ENCODE measurements at regions not wholly inside any gene's neighbourhood (a gene's known extent, or its start where the extent isn't known, plus 50 kb on each side); places are given as distances from the start of the nearest gene placed in this dataset.

GRCh38 chr2:153388246-153388645 lies 90.3 kb downstream of the RPRM start:
- H3K4me3 ChIP-seq (ENCODE audit: low read length), result no peak overlapping the region
- H3K27me3 ChIP-seq (ENCODE audit: insufficient read depth, low read length), result no peaks in the 10 kb centered on the region
- peaks cover 4% of the 10 kb centered on the region; the same call in 1 of the 2 replicates for H3K9me3 ChIP-seq (ENCODE audit: insufficient read depth, low read depth, low read length)
- H3K4me1 ChIP-seq (ENCODE audit: insufficient read depth, low read length), result peaks cover 22% of the 10 kb centered on the region
- 58% methylated on average over 1 of the region's 1 CpG for WGBS
- H3K9ac ChIP-seq (ENCODE audit: low read depth, low read length), result no peak overlapping the region
- H3K27ac ChIP-seq (ENCODE audit: low read depth, low read length), result no peak overlapping the region
- H3K36me3 ChIP-seq (ENCODE audit: insufficient read depth, low read length), result no peaks in the 10 kb centered on the region

DNA sequence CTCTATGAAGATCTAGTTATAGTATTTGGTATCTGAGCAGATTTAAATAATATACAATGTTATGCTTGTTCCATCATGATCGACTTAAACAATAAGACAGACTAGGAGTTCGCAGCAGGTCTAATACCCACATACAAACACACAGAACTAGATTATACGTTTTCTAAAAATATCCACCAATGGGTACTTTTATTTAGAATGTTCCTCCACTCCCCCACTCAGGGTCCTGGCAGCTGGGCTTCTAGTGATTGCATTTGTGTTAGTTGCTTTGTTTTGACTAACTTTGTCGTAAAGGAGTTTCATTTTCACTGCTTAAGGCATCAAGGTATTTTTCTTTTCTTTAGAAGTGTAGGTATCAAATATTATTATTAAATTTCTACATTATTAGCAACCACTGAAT lies 91.4 kb downstream of the RPRM start:
- H3K27me3 ChIP-seq (ENCODE audit: insufficient read depth, low read length), result no peaks in the 10 kb centered on the region
- 94% methylated on average over 4 of the region's 4 CpGs for WGBS
- no peak overlapping the region for H3K4me3 ChIP-seq (ENCODE audit: low read length)
- peaks cover 22% of the 10 kb centered on the region for H3K4me1 ChIP-seq (ENCODE audit: insufficient read depth, low read length)
- no peaks in the 10 kb centered on the region for H3K36me3 ChIP-seq (ENCODE audit: insufficient read depth, low read length)
- peaks cover 4% of the 10 kb centered on the region; the same call in 1 of the 2 replicates for H3K9me3 ChIP-seq (ENCODE audit: insufficient read depth, low read depth, low read length)
- H3K27ac ChIP-seq (ENCODE audit: low read depth, low read length), result no peak overlapping the region
- H3K9ac ChIP-seq (ENCODE audit: low read depth, low read length), result no peak overlapping the region

DNA sequence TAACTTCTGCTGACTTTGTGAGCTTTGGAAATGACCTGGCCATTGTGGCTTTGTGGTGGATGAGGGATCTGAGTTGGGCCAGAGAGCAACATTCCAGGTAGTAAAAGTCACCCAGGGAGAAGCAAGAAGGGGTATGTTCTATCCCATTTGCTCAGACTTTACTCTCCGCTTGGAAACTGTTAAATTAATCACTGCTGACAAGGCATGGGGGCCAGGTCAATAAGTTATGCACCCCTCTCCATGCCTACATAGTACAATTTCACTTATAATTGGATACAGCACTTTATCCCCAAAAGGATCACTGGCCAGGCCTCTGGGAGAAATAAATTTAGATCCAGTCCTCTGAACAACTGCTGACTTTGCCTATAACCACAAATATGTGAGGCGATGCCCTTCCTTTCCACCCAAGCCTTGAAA lies 92.1 kb downstream of the RPRM start:
- Histone ChIP-seq H3K4me1 (ENCODE audit: insufficient read depth, low read length) (peaks cover 22% of the 10 kb centered on the region), H3K9ac (ENCODE audit: low read depth, low read length) (no peak overlapping the region), H3K36me3 (ENCODE audit: insufficient read depth, low read length) (no peaks in the 10 kb centered on the region), H3K9me3 (ENCODE audit: insufficient read depth, low read depth, low read length) (peaks cover 4% of the 10 kb centered on the region; the same call in 1 of the 2 replicates), H3K27ac (ENCODE audit: low read depth, low read length) (no peak overlapping the region), H3K4me3 (ENCODE audit: low read length) (no peak overlapping the region), H3K27me3 (ENCODE audit: insufficient read depth, low read length) (no peaks in the 10 kb centered on the region)
- WGBS, result 97% methylated on average over 2 of the region's 2 CpGs

- Histone ChIP-seq H3K27me3 (ENCODE audit: insufficient read depth, low read length) (no peaks in the 10 kb centered on the region), H3K9me3 (ENCODE audit: insufficient read depth, low read depth, low read length) (no peaks in the 10 kb centered on the region), H3K4me3 (ENCODE audit: low read length) (no peak overlapping the region), H3K4me1 (ENCODE audit: insufficient read depth, low read length) (peaks cover 23% of the 10 kb centered on the region), H3K27ac (ENCODE audit: low read depth, low read length) (no peak overlapping the region), H3K9ac (ENCODE audit: low read depth, low read length) (no peak overlapping the region), H3K36me3 (ENCODE audit: insufficient read depth, low read length) (no peaks in the 10 kb centered on the region)
- WGBS, result 80% methylated on average over 1 of the region's 3 CpGs
Measured at GRCh38 chr2:153373510-153374279, 104.9 kb downstream of the RPRM start.

GRCh38 chr2:153360239-153360638 lies 118.3 kb downstream of the RPRM start:
- H3K4me3 ChIP-seq (ENCODE audit: low read length), result no peak overlapping the region
- peaks cover 6% of the 10 kb centered on the region; the same call in 1 of the 2 replicates for H3K4me1 ChIP-seq (ENCODE audit: insufficient read depth, low read length)
- no peak overlapping the region for H3K27ac ChIP-seq (ENCODE audit: low read depth, low read length)
- H3K9ac ChIP-seq (ENCODE audit: low read depth, low read length), result no peak overlapping the region
- H3K9me3 ChIP-seq (ENCODE audit: insufficient read depth, low read depth, low read length), result no peaks in the 10 kb centered on the region
- 82% methylated on average over 3 of the region's 3 CpGs for WGBS
- H3K27me3 ChIP-seq (ENCODE audit: insufficient read depth, low read length), result no peaks in the 10 kb centered on the region
- no peaks in the 10 kb centered on the region for H3K36me3 ChIP-seq (ENCODE audit: insufficient read depth, low read length)

GRCh38 chr2:153354377-153354776 lies 124.2 kb downstream of the RPRM start:
- H3K27ac ChIP-seq (ENCODE audit: low read depth, low read length), result no peak overlapping the region
- peaks cover 4% of the 10 kb centered on the region for H3K4me1 ChIP-seq (ENCODE audit: insufficient read depth, low read length)
- H3K9ac ChIP-seq (ENCODE audit: low read depth, low read length), result no peak overlapping the region
- no peak overlapping the region for H3K4me3 ChIP-seq (ENCODE audit: low read length)
- no peaks in the 10 kb centered on the region for H3K36me3 ChIP-seq (ENCODE audit: insufficient read depth, low read length)
- H3K9me3 ChIP-seq (ENCODE audit: insufficient read depth, low read depth, low read length), result peaks cover 10% of the 10 kb centered on the region; the same call in 1 of the 2 replicates
- no peaks in the 10 kb centered on the region for H3K27me3 ChIP-seq (ENCODE audit: insufficient read depth, low read length)
- 90% methylated on average over 1 of the region's 1 CpG for WGBS

- Histone ChIP-seq H3K36me3 (ENCODE audit: insufficient read depth, low read length) (no peaks in the 10 kb centered on the region), H3K4me3 (ENCODE audit: low read length) (no peak overlapping the region), H3K4me1 (ENCODE audit: insufficient read depth, low read length) (peaks cover 17% of the 10 kb centered on the region; the same call in 1 of the 2 replicates), H3K9me3 (ENCODE audit: insufficient read depth, low read depth, low read length) (peaks cover 10% of the 10 kb centered on the region; the same call in 1 of the 2 replicates), H3K27ac (ENCODE audit: low read depth, low read length) (no peak overlapping the region), H3K27me3 (ENCODE audit: insufficient read depth, low read length) (no peaks in the 10 kb centered on the region), H3K9ac (ENCODE audit: low read depth, low read length) (no peak overlapping the region)
- WGBS, result 92% methylated on average over 4 of the region's 4 CpGs
Measured at GRCh38 chr2:153349603-153350002, 129.0 kb downstream of the RPRM start.

GRCh38 chr2:153347818-153348495 lies 130.6 kb downstream of the RPRM start:
- H3K4me3 ChIP-seq (ENCODE audit: low read length), result no peak overlapping the region
- H3K36me3 ChIP-seq (ENCODE audit: insufficient read depth, low read length), result no peaks in the 10 kb centered on the region
- H3K27me3 ChIP-seq (ENCODE audit: insufficient read depth, low read length), result no peaks in the 10 kb centered on the region
- H3K9ac ChIP-seq (ENCODE audit: low read depth, low read length), result no peak overlapping the region
- H3K27ac ChIP-seq (ENCODE audit: low read depth, low read length), result no peak overlapping the region
- WGBS, result 59% methylated on average over 2 of the region's 2 CpGs
- H3K9me3 ChIP-seq (ENCODE audit: insufficient read depth, low read depth, low read length), result peaks cover 10% of the 10 kb centered on the region; the same call in 1 of the 2 replicates
- H3K4me1 ChIP-seq (ENCODE audit: insufficient read depth, low read length), result peaks cover 17% of the 10 kb centered on the region; the same call in 1 of the 2 replicates

DNA sequence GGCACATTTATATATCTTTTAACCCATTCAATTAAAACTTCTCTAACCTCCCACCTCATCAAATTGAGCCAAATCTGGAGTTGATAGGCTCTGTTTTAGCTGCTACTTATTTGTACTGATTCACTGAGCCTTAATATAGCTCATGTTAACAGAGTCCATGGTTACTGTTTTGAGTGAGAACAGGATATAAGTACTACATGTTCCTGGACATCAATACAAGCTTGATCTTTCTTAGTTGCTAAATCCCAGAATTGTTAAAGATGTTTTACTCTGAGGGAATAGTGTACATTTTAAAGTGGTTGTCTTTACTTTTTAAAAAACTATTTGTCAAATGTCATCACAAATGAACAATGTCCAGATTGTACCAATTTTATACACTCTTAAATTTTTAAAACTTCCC lies 157.7 kb downstream of the RPRM start:
- no peaks in the 10 kb centered on the region for H3K9me3 ChIP-seq (ENCODE audit: insufficient read depth, low read depth, low read length)
- no peaks in the 10 kb centered on the region for H3K4me1 ChIP-seq (ENCODE audit: insufficient read depth, low read length)
- no peaks in the 10 kb centered on the region for H3K27me3 ChIP-seq (ENCODE audit: insufficient read depth, low read length)
- H3K36me3 ChIP-seq (ENCODE audit: insufficient read depth, low read length), result no peaks in the 10 kb centered on the region
- no peak overlapping the region for H3K27ac ChIP-seq (ENCODE audit: low read depth, low read length)
- H3K9ac ChIP-seq (ENCODE audit: low read depth, low read length), result no peak overlapping the region
- no peak overlapping the region for H3K4me3 ChIP-seq (ENCODE audit: low read length)

DNA sequence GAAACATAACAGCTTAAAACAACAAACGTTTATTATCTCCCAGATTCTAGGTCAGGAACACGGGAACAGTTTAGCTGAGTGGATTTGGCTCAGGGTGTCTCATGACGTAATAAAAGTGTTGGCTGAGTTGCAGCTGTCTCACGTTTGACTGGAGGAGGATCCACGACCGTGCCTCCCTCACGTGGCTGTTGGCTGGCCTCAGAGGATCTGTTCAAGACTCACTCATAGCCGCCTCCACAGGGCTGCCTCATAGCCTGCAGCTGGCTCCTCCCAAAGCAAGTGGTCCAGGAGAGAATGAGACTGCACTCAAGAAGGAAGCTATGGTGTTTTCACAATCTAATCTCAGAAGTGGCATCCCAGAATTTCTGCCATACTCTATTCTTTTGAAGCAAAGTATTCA lies 167.1 kb downstream of the RPRM start:
- Histone ChIP-seq H3K4me3 (ENCODE audit: low read length) (no peak overlapping the region), H3K27me3 (ENCODE audit: insufficient read depth, low read length) (no peaks in the 10 kb centered on the region), H3K9me3 (ENCODE audit: insufficient read depth, low read depth, low read length) (no peaks in the 10 kb centered on the region), H3K27ac (ENCODE audit: low read depth, low read length) (no peak overlapping the region), H3K4me1 (ENCODE audit: insufficient read depth, low read length) (no peaks in the 10 kb centered on the region), H3K9ac (ENCODE audit: low read depth, low read length) (no peak overlapping the region), H3K36me3 (ENCODE audit: insufficient read depth, low read length) (no peaks in the 10 kb centered on the region)
- WGBS, result 77% methylated on average over 8 of the region's 8 CpGs

GRCh38 chr2:153308466-153308865 lies 170.1 kb downstream of the RPRM start:
- 66% methylated on average over 2 of the region's 2 CpGs for WGBS
- Histone ChIP-seq H3K4me3 (ENCODE audit: low read length) (no peak overlapping the region), H3K27me3 (ENCODE audit: insufficient read depth, low read length) (no peaks in the 10 kb centered on the region), H3K9ac (ENCODE audit: low read depth, low read length) (no peak overlapping the region), H3K36me3 (ENCODE audit: insufficient read depth, low read length) (no peaks in the 10 kb centered on the region), H3K9me3 (ENCODE audit: insufficient read depth, low read depth, low read length) (no peaks in the 10 kb centered on the region), H3K4me1 (ENCODE audit: insufficient read depth, low read length) (no peaks in the 10 kb centered on the region), H3K27ac (ENCODE audit: low read depth, low read length) (no peak overlapping the region)

Measured in HUES64 (cell line).